ENCODE measurements at regions not wholly inside any gene's neighbourhood (a gene's known extent, or its start where the extent isn't known, plus 50 kb on each side); places are given as distances from the start of the nearest gene placed in this dataset.

DNA sequence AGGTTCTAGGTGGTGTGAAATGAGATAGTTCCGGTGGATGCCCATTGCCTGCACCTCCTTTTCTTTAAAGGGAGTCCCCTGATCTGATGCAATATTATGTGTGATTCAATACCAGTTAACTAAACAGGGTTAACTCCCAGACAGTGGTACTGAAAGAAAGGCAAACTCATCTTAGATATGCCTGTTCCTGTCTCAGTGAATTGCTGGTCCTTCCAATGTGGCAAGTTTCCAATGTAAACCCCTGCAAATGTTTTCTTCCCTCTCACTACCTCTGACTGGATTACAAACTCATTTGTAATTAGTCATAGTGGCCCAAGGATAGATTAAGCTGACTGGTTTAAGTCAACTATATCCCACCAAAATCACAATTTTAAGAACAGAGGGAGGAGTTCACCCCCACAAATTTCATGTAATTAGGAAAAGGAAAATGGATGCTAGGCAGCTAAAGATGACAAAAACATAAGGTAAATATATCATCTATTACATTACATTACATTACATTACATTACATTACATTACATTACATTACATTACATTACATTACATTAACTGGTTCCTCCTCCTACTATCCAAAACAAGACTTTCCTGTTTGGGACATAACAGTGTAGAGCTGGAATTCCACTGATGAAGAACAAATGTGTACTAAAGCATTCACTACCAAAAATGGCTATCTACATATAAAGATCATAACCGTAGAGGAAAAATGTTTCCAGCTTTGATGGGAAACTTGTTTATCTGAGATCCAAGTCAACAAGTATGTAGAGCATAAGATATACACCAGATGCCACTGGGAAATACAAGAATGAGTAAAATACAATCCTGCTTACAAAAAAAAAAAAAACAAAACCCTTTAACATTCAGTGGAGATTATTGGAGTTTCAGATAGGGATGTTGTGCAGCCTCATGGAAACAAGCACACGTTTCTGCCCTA lies 121.5 kb upstream of the SNX2 start:
- TF ChIP-seq EZH2 (IDR thresholded peaks at IDR 0.05; ENCODE audit: low read length): no peak
- TF ChIP-seq CTCF (optimal IDR thresholded peaks at IDR 0.05 in 1 of 3, IDR thresholded peaks at IDR 0.05 in 1 of 3, conservative IDR thresholded peaks at IDR 0.05 in 1 of 3; ENCODE audit: extremely low read depth in 1 of 3, insufficient read depth in 2 of 3, low read length in 3 of 3): no peak
